Ovary (tissue), 3 donors: ENCODE measurements at regions not wholly inside any gene's neighbourhood (a gene's known extent, or its start where the extent isn't known, plus 50 kb on each side); places are given as distances from the start of the nearest gene placed in this dataset.

Source experiments
- EP300 ChIP-seq: sonication (generic); formaldehyde crosslinking; IDR thresholded peaks from one replicate; pipeline ENCODE4 v1.6.1; 2017; ENCODE audit warnings: antibody characterized with exemption
- POLR2A ChIP-seq: fragments of 450-650 bp; IDR thresholded peaks from one replicate; pipeline ENCODE4 v1.6.1; 2017; ENCODE audit warnings: antibody characterized with exemption, mild to moderate bottlenecking, moderate library complexity
- TF ChIP-seq, protein P1 (sequence below), 3 donors: fragments of 450-650 bp in 2 of 3; fragments of 200-600 bp in 1 of 3; IDR thresholded peaks; one replicate each; pipeline versions ENCODE4 v1.5.1 to v1.8.0; 2016 to 2022; ENCODE audit warnings: antibody characterized with exemption in 3 of 3, mild to moderate bottlenecking in 1 of 3
- donor health status: DM: no; HTN: no; CAD: no.

DNA sequence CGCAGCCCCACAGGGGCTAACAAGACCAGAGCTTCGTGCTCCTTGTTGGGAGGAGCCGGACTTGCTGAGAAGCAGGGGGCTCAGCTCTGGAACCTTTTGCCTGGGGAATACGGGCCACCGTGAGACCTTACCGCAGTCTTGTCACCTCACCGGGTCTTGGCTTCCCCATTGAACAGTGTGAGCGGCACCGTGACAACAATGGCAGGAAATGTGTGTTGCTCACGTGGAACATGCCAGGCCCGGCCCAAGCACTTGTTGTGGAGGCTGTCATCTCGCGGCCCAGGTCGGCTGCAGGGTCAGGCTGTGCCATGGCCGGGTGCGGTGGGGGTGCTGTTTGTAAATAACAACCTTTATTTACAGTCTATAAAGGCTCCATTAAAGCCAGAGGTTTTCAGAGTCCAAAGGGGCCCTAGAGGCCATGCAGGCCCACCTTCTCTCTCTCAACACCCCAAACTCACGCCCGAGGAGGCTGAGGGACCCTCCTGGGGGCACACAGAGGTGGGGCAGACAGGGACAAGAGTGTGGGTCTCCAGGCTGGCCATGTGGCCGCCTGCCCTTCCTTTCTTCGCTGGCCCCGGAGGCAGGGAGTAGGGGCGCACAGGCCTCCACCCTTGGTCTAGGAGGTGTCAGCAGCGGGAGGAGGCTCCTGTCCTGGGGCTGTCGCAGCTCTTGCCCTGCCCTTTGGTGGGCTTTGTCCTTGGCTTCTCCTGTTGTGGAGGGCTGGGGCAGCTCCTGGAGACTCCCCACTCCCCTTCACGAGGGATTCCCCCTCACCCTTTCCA lies 79.7 kb downstream of the TSPAN17 start:
- TF ChIP-seq, protein P1, sequence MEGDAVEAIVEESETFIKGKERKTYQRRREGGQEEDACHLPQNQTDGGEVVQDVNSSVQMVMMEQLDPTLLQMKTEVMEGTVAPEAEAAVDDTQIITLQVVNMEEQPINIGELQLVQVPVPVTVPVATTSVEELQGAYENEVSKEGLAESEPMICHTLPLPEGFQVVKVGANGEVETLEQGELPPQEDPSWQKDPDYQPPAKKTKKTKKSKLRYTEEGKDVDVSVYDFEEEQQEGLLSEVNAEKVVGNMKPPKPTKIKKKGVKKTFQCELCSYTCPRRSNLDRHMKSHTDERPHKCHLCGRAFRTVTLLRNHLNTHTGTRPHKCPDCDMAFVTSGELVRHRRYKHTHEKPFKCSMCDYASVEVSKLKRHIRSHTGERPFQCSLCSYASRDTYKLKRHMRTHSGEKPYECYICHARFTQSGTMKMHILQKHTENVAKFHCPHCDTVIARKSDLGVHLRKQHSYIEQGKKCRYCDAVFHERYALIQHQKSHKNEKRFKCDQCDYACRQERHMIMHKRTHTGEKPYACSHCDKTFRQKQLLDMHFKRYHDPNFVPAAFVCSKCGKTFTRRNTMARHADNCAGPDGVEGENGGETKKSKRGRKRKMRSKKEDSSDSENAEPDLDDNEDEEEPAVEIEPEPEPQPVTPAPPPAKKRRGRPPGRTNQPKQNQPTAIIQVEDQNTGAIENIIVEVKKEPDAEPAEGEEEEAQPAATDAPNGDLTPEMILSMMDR (IDR thresholded peaks at IDR 0.05), result no peak
- TF ChIP-seq POLR2A, result no peak
- no peak for TF ChIP-seq EP300
